ENCODE measurements at regions not wholly inside any gene's neighbourhood (a gene's known extent, or its start where the extent isn't known, plus 50 kb on each side); places are given as distances from the start of the nearest gene placed in this dataset.

- no peak for DNase-seq (ENCODE audit: low read depth, low spot score)
- in situ Hi-C loops (cut with HindIII; ENCODE audit: low sequenced_read_pairs), result no loop called here
- H3K4me3 ChIP-seq (ENCODE audit: low read depth, low read length), result no peak overlapping the region
- no peak for TF ChIP-seq CTCF (IDR thresholded peaks at IDR 0.05; ENCODE audit: low read depth, low read length)
These were observed 355.9 kb downstream of the PRELID2 start for GRCh38 chr5:145479271-145479670.

GRCh38 chr5:145478651-145479050, 356.5 kb downstream of the PRELID2 start:
- in situ Hi-C loops (cut with HindIII; ENCODE audit: low sequenced_read_pairs), result no loop called here
- H3K4me3 ChIP-seq (ENCODE audit: low read depth, low read length), result no peak overlapping the region
- no peak for DNase-seq (ENCODE audit: low read depth, low spot score)
- no peak for TF ChIP-seq CTCF (IDR thresholded peaks at IDR 0.05; ENCODE audit: low read depth, low read length)

DNA sequence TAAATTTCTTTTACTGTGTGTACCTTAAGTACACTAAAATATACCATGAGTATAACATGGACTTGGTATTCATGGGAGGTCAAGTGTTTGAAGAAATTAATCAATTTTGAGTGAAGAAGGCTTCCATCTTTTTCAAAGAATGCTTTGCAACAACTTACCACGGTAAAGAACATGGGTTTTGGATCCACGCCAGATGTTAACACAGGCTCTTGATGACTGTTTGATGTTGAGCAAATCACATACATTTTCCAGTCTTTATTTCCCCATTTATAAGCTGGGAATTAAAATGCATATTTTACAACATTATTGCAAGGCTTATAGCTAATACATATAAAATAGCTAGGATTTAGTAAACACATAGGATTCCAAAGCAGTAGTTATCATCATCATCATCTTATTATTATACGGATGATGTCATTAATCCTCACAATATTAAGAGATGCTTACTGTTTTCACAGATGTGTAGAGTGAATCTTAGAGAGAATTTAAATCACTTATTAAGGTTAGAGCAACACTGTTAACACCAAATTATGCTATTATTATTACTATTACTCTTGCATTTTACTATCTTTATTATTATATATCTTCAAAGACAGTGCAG, 362.0 kb downstream of the PRELID2 start:
- TF ChIP-seq CTCF (IDR thresholded peaks at IDR 0.05; ENCODE audit: low read depth, low read length), result no peak
- no peak overlapping the region for H3K4me3 ChIP-seq (ENCODE audit: low read depth, low read length)
- in situ Hi-C loops (cut with HindIII; ENCODE audit: low sequenced_read_pairs), result no loop called here
- no peak for DNase-seq (ENCODE audit: low read depth, low spot score)

DNA sequence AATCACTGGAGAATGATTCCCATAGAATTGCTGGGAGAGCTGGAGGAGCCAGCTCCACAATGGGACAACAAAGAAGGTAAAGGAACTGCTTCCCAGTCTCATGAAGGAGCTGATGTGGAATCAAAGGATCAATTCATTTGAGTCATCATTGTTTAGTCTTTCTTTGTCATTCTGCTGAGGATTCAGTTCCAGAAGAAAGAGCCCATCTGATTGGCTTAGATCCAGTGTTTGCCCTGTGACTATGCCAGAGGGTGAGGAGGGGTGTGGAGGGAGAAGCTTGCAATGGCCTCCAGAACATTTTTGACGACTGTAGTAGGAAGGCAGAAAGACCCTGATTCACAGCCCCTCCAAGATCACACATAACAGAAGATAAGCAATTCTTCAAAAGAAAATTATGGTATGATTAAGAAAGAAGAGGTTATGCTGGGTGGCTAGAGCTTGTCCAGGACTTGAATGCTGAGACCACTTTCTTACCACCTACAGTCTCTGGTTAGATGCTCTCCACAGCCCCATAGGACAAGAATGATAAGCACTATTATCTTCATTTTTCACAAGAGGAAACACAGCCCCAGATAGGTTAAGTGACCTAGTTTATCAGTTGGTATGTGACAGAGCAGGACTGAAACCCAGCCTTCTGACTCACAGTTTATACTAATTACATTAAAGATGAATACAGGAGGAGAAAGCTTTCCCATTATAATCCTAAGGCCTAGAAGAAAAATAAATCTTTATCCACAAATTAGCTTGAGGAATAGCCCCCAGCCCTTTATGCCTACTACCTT, 363.1 kb downstream of the PRELID2 start:
- no peak for DNase-seq (ENCODE audit: low read depth, low spot score)
- no peak overlapping the region for H3K4me3 ChIP-seq (ENCODE audit: low read depth, low read length)
- in situ Hi-C loops (cut with HindIII; ENCODE audit: low sequenced_read_pairs), result no loop called here
- no peak for TF ChIP-seq CTCF (IDR thresholded peaks at IDR 0.05; ENCODE audit: low read depth, low read length)

- no peak overlapping the region for H3K4me3 ChIP-seq (ENCODE audit: low read depth, low read length)
- TF ChIP-seq CTCF (IDR thresholded peaks at IDR 0.05; ENCODE audit: low read depth, low read length), result no peak
- no peak for DNase-seq (ENCODE audit: low read depth, low spot score)
- in situ Hi-C loops (cut with HindIII; ENCODE audit: low sequenced_read_pairs), result no loop called here
These were observed 364.1 kb downstream of the PRELID2 start for GRCh38 chr5:145471026-145471425.

GRCh38 chr5:145470396-145470979, 364.7 kb downstream of the PRELID2 start:
- in situ Hi-C loops (cut with HindIII; ENCODE audit: low sequenced_read_pairs), result no loop called here
- no peak for TF ChIP-seq CTCF (IDR thresholded peaks at IDR 0.05; ENCODE audit: low read depth, low read length)
- no peak for DNase-seq (ENCODE audit: low read depth, low spot score)
- no peak overlapping the region for H3K4me3 ChIP-seq (ENCODE audit: low read depth, low read length)
